ENCODE measurements at regions not wholly inside any gene's neighbourhood (a gene's known extent, or its start where the extent isn't known, plus 50 kb on each side); places are given as distances from the start of the nearest gene placed in this dataset.

- no peak for TF ChIP-seq EP300 (conservative IDR thresholded peaks at IDR 0.05; ENCODE audit: poor library complexity, severe bottlenecking)
- TF ChIP-seq REST (IDR thresholded peaks at IDR 0.05; ENCODE audit: borderline replicate concordance), result no peak
- TF ChIP-seq RAD21 (conservative IDR thresholded peaks at IDR 0.05), result no peak
- no peak for TF ChIP-seq EZH2 (IDR thresholded peaks at IDR 0.05; ENCODE audit: borderline replicate concordance, insufficient read depth, low read length, poor library complexity, severe bottlenecking)
- TF ChIP-seq TAF1 (IDR thresholded peaks at IDR 0.05; ENCODE audit: low read depth), result no peak
- TF ChIP-seq POLR2AphosphoS5 (IDR thresholded peaks at IDR 0.05), result no peak
- TF ChIP-seq MXI1 (conservative IDR thresholded peaks at IDR 0.05; ENCODE audit: poor library complexity, severe bottlenecking), result no peak
- no peak for TF ChIP-seq SMC3 (conservative IDR thresholded peaks at IDR 0.05; ENCODE audit: poor library complexity)
- no peak for TF ChIP-seq CTCF (IDR thresholded peaks at IDR 0.05; ENCODE audit: poor library complexity, severe bottlenecking)
- H3K9ac ChIP-seq (ENCODE audit: low read length), result no peak overlapping the region
- no peak overlapping the region for H3K4me3 ChIP-seq (ENCODE audit: low read length)
- no peak overlapping the region for H3K27ac ChIP-seq (ENCODE audit: low read length)
- H3K27me3 ChIP-seq (ENCODE audit: insufficient read depth, low read depth, low read length), result no peaks in the 10 kb centered on the region
- no peaks in the 10 kb centered on the region for H3K79me2 ChIP-seq (replicated peaks; ENCODE audit: insufficient read depth, low read length)
- H4K20me1 ChIP-seq (ENCODE audit: insufficient read depth), result no peaks in the 10 kb centered on the region
- no peaks in the 10 kb centered on the region for H3K9me3 ChIP-seq (ENCODE audit: low read length)
- peaks cover 6% of the 10 kb centered on the region for H3F3A ChIP-seq (ENCODE audit: insufficient read depth, low read length, poor library complexity, severe bottlenecking)
- H3K9me2 ChIP-seq (ENCODE audit: insufficient read depth, low read length), result no peaks in the 10 kb centered on the region
- H2AFZ ChIP-seq (ENCODE audit: low read depth, low read length), result no peak overlapping the region
- no peak overlapping the region for H3K4me2 ChIP-seq (ENCODE audit: low read length)
- no peaks in the 10 kb centered on the region for H3K36me3 ChIP-seq (ENCODE audit: insufficient read depth, low read length)
Observed at GRCh38 chr2:17061028-17061427, 395.4 kb upstream of the CYRIA start.

- Histone ChIP-seq H3K9me3 (ENCODE audit: low read length) (no peaks in the 10 kb centered on the region), H2AFZ (ENCODE audit: low read depth, low read length) (no peak overlapping the region), H3K27me3 (ENCODE audit: insufficient read depth, low read depth, low read length) (no peaks in the 10 kb centered on the region), H3F3A (ENCODE audit: insufficient read depth, low read length, poor library complexity, severe bottlenecking) (peaks cover 6% of the 10 kb centered on the region), H3K36me3 (ENCODE audit: insufficient read depth, low read length) (no peaks in the 10 kb centered on the region), H3K79me2 (replicated peaks; ENCODE audit: insufficient read depth, low read length) (no peaks in the 10 kb centered on the region), H3K4me2 (ENCODE audit: low read length) (no peak overlapping the region), H3K27ac (ENCODE audit: low read length) (peak overlapping the region; percentile 43), H3K9ac (ENCODE audit: low read length) (no peak overlapping the region), H3K4me3 (ENCODE audit: low read length) (peak overlapping the region; percentile 45), H4K20me1 (ENCODE audit: insufficient read depth) (no peaks in the 10 kb centered on the region), H3K9me2 (ENCODE audit: insufficient read depth, low read length) (no peaks in the 10 kb centered on the region)
- TF ChIP-seq MXI1 (conservative IDR thresholded peaks at IDR 0.05; ENCODE audit: poor library complexity, severe bottlenecking), result no peak
- TF ChIP-seq TAF1 (IDR thresholded peaks at IDR 0.05; ENCODE audit: low read depth), result no peak
- TF ChIP-seq EP300 (conservative IDR thresholded peaks at IDR 0.05; ENCODE audit: poor library complexity, severe bottlenecking), result no peak
- TF ChIP-seq EZH2 (IDR thresholded peaks at IDR 0.05; ENCODE audit: borderline replicate concordance, insufficient read depth, low read length, poor library complexity, severe bottlenecking), result no peak
- TF ChIP-seq REST (IDR thresholded peaks at IDR 0.05; ENCODE audit: borderline replicate concordance), result no peak
Observed at GRCh38 chr2:17059458-17059857, 393.8 kb upstream of the CYRIA start.

All from neural cell (in vitro differentiated cells).